A673 (cell line): ENCODE measurements at regions not wholly inside any gene's neighbourhood (a gene's known extent, or its start where the extent isn't known, plus 50 kb on each side); places are given as distances from the start of the nearest gene placed in this dataset.

Source experiments
- CTCF ChIP-seq: fragments of 300-800, 200-600 bp; sonication (generic); conservative IDR thresholded peaks from 2 replicates; pipeline ENCODE4 v1.5.1; 2017; ENCODE audit warnings: low read depth, mild to moderate bottlenecking, antibody characterized with exemption, low read length, moderate library complexity, mixed read lengths
- EZH2 ChIP-seq: fragments of 200-600 bp; sonication (generic); IDR thresholded peaks from 2 replicates; pipeline ENCODE4 v1.6.1; 2017; ENCODE audit warnings: borderline replicate concordance, low read depth, mild to moderate bottlenecking, mixed read lengths, antibody characterized with exemption, low read length; ENCODE audit not compliant: poor library complexity, severe bottlenecking

- TF ChIP-seq CTCF (no peak), EZH2 (no peak)
Measured at GRCh38 chr12:97940629-97941028, 478.0 kb downstream of the RMST start.
